PFSK-1 (cell line): ENCODE measurements at regions not wholly inside any gene's neighbourhood (a gene's known extent, or its start where the extent isn't known, plus 50 kb on each side); places are given as distances from the start of the nearest gene placed in this dataset.

Experiments used
- POLR2AphosphoS5 ChIP-seq: IDR thresholded peaks from 2 replicates; pipeline ENCODE4 v1.6.1; 2012; ENCODE audit warnings: low read depth, mild to moderate bottlenecking, control low read depth, low read length, moderate library complexity
- SIN3A ChIP-seq: IDR thresholded peaks from 2 replicates; pipeline ENCODE4 v1.6.1; 2012; ENCODE audit warnings: mild to moderate bottlenecking, low read length, moderate library complexity, borderline replicate concordance; ENCODE audit not compliant: insufficient read depth

DNA sequence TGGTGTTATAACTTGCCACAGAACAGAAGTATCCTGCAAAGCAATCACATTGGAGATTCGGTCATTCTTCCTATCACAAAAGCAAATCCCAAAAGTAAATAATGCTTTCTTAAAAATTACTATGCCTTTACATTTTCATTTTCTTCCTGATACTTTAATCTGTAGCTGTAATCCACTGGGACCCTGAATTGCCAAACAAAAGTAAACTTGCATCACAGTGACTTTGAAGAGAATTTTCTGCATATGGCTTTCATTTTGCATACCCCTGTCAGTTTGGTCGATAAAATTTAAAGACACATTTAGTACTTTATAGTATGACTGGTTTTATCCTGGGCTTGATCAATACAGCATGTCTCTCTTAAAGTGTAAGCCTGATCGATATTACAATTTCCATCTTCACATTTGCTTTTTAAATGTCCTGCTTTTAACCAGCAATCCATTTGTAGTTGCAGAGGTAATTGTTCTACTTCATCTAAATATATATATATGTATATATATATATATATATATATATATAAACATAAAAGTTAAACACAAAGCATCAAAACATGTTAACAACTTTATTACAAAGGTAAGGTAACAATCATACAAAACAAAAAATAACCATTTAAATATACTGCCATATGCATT, 53.7 kb upstream of the PLEKHA5 start:
- TF ChIP-seq SIN3A (no peak), POLR2AphosphoS5 (no peak)
